H9 (cell line): ENCODE measurements at regions not wholly inside any gene's neighbourhood (a gene's known extent, or its start where the extent isn't known, plus 50 kb on each side); places are given as distances from the start of the nearest gene placed in this dataset.

ENCODE experiments used
- DNase-seq: peaks from one replicate; pipeline ENCODE4 v3.0.0-alpha.2; 2017
- H2AFZ ChIP-seq: one replicate; pipeline ENCODE4 v1.6.1; 2013; ENCODE audit warnings: mild to moderate bottlenecking, low read length, control low read depth, moderate library complexity
- H2AK5ac ChIP-seq: 2 replicates; pipeline ENCODE4 v1.6.1; 2013; ENCODE audit warnings: low read length, control low read depth, mixed read lengths; ENCODE audit not compliant: insufficient read length
- H2BK120ac ChIP-seq: one replicate; pipeline ENCODE4 v1.6.1; 2013; ENCODE audit warnings: low read depth, mild to moderate bottlenecking, low read length, control low read depth, inconsistent platforms; ENCODE audit not compliant: poor library complexity, severe bottlenecking
- H2BK12ac ChIP-seq: 2 replicates; pipeline ENCODE4 v1.6.1; 2013; ENCODE audit warnings: low read length, control low read depth, mixed read lengths, low read depth; ENCODE audit not compliant: insufficient read length
- H2BK15ac ChIP-seq: 2 replicates; pipeline ENCODE4 v1.6.1; 2013; ENCODE audit warnings: low read depth, low read length, control low read depth
- H2BK20ac ChIP-seq: one replicate; pipeline ENCODE4 v1.6.1; 2013; ENCODE audit warnings: low read depth, mild to moderate bottlenecking, low read length, control low read depth, inconsistent platforms; ENCODE audit not compliant: poor library complexity, severe bottlenecking
- H2BK5ac ChIP-seq: 2 replicates; pipeline ENCODE4 v1.6.1; 2013; ENCODE audit warnings: low read length, control low read depth, mixed read lengths; ENCODE audit not compliant: insufficient read length
- H3K14ac ChIP-seq: 2 replicates; pipeline ENCODE4 v1.6.1; 2013; ENCODE audit warnings: low read length, control low read depth; ENCODE audit not compliant: insufficient read depth
- H3K18ac ChIP-seq: 2 replicates; pipeline ENCODE4 v1.6.1; 2013; ENCODE audit warnings: low read depth, mild to moderate bottlenecking, mixed read lengths, low read length, control low read depth; ENCODE audit not compliant: insufficient read length
- H3K23ac ChIP-seq: 2 replicates; pipeline ENCODE4 v1.6.1; 2013; ENCODE audit warnings: low read length, control low read depth, mixed read lengths, low read depth; ENCODE audit not compliant: insufficient read length
- H3K23me2 ChIP-seq: 2 replicates; pipeline ENCODE4 v1.6.1; 2013; ENCODE audit warnings: low read depth, mild to moderate bottlenecking, mixed read lengths, low read length, control low read depth; ENCODE audit not compliant: insufficient read length, poor library complexity, severe bottlenecking
- H3K27ac ChIP-seq: 2 replicates; pipeline ENCODE4 v1.5.1; 2013; ENCODE audit warnings: low read length, control low read depth, mixed read lengths, low read depth; ENCODE audit not compliant: insufficient read length
- H3K27me3 ChIP-seq: 2 replicates; pipeline ENCODE4 v1.6.1; 2013; ENCODE audit warnings: low read length, control low read depth, inconsistent platforms; ENCODE audit not compliant: insufficient read depth
- H3K4ac ChIP-seq: 2 replicates; pipeline ENCODE4 v1.6.1; 2013; ENCODE audit warnings: low read depth, mild to moderate bottlenecking, control low read depth, inconsistent platforms, low read length, moderate library complexity
- H3K4me1 ChIP-seq: 2 replicates; pipeline ENCODE4 v1.6.1; 2013; ENCODE audit warnings: low read length, control low read depth, inconsistent platforms; ENCODE audit not compliant: insufficient read depth
- H3K4me2 ChIP-seq: 2 replicates; pipeline ENCODE4 v1.6.1; 2013; ENCODE audit warnings: low read length, control low read depth, mixed read lengths; ENCODE audit not compliant: insufficient read length, insufficient read depth
- H3K56ac ChIP-seq: 2 replicates; pipeline ENCODE4 v1.6.1; 2013; ENCODE audit warnings: low read depth, mild to moderate bottlenecking, mixed read lengths, low read length, control low read depth; ENCODE audit not compliant: insufficient read length
- H3K79me1 ChIP-seq: 2 replicates; pipeline ENCODE4 v1.6.1; 2013; ENCODE audit warnings: low read depth, mild to moderate bottlenecking, moderate library complexity, low read length, control low read depth, inconsistent platforms; ENCODE audit not compliant: insufficient read depth, poor library complexity, severe bottlenecking
- H3K79me2 ChIP-seq: 2 replicates; pipeline ENCODE4 v1.6.1; 2013; ENCODE audit warnings: low read length, control low read depth, inconsistent platforms; ENCODE audit not compliant: insufficient read depth
- H3K9ac ChIP-seq: 2 replicates; pipeline ENCODE4 v1.6.1; 2013; ENCODE audit warnings: low read length, control low read depth, mixed read lengths; ENCODE audit not compliant: insufficient read length; ENCODE audit errors: extremely low read depth
- H3K9me3 ChIP-seq: one replicate; pipeline ENCODE4 v1.6.1; 2013; ENCODE audit warnings: low read depth, low read length, inconsistent platforms; ENCODE audit not compliant: control insufficient read depth
- H3T11ph ChIP-seq: one replicate; pipeline ENCODE4 v1.6.1; 2013; ENCODE audit warnings: mild to moderate bottlenecking, low read length, control low read depth, inconsistent platforms
- H4K20me1 ChIP-seq: one replicate; pipeline ENCODE4 v1.6.1; 2013; ENCODE audit not compliant: control insufficient read depth, insufficient read length, insufficient read depth
- H4K5ac ChIP-seq: 2 replicates; pipeline ENCODE4 v1.6.1; 2013; ENCODE audit warnings: low read depth, mild to moderate bottlenecking, mixed read lengths, low read length, control low read depth; ENCODE audit not compliant: insufficient read length
- H4K8ac ChIP-seq: replicated peaks from 2 replicates; pipeline ENCODE4 v1.6.1; 2013; ENCODE audit warnings: low read length, control low read depth, mixed read lengths, low read depth; ENCODE audit not compliant: insufficient read length
- H4K91ac ChIP-seq: 2 replicates; pipeline ENCODE4 v1.6.1; 2013; ENCODE audit warnings: low read depth, mild to moderate bottlenecking, moderate library complexity, mixed read lengths, low read length, control low read depth; ENCODE audit not compliant: insufficient read length
- H3K27ac Mint-ChIP-seq, 3 experiments: 2 replicates in 2 of 3; 3 replicates in 1 of 3; pipeline ENCODE4 v1.8.0; 2020 to 2021; ENCODE audit warnings: mixed read lengths in 3 of 3, mild to moderate bottlenecking in 1 of 3, moderate library complexity in 1 of 3
- H3K27me3 Mint-ChIP-seq: 2 replicates; pipeline ENCODE4 v1.8.0; 2021; ENCODE audit warnings: low read depth, mild to moderate bottlenecking, moderate library complexity, mixed read lengths
- H3K36me3 Mint-ChIP-seq, 3 experiments: 2 replicates in 2 of 3; 3 replicates in 1 of 3; pipeline ENCODE4 v1.8.0; 2020 to 2021; ENCODE audit warnings: low read depth in 3 of 3, mixed read lengths in 3 of 3; ENCODE audit not compliant: insufficient read depth in 1 of 3
- H3K4me1 Mint-ChIP-seq, 2 experiments: 2 replicates each; pipeline ENCODE4 v1.8.0; 2020; ENCODE audit warnings: mixed read lengths in 2 of 2
- H3K4me3 Mint-ChIP-seq, 2 experiments: 2 replicates in 1 of 2; 3 replicates in 1 of 2; pipeline ENCODE4 v1.8.0; 2020 to 2021; ENCODE audit warnings: mild to moderate bottlenecking in 2 of 2, mixed read lengths in 2 of 2, moderate library complexity in 1 of 2
- H3K9me3 Mint-ChIP-seq, 2 experiments: 2 replicates in 1 of 2; 3 replicates in 1 of 2; pipeline ENCODE4 v1.8.0; 2020; ENCODE audit warnings: mild to moderate bottlenecking in 2 of 2, mixed read lengths in 2 of 2, moderate library complexity in 1 of 2
- CTCF ChIP-seq: fragments of 200-600 bp; sonication (generic); conservative IDR thresholded peaks from 3 replicates; pipeline ENCODE4 v1.8.0; 2021; ENCODE audit warnings: antibody characterized with exemption, mild to moderate bottlenecking
- WGBS: extraction: QIAGEN DNeasy Blood & Tissue Kit; methylation state at CpG from one replicate; pipeline ENCODE4 v1.1.7; 2013; ENCODE audit warnings: missing lambda C conversion rate, low lambda C conversion rate, mixed read lengths; ENCODE audit not compliant: insufficient read length; ENCODE audit errors: extremely low coverage; 5-methylcytosine and 5-hydroxymethylcytosine counted together

- Histone ChIP-seq H3K79me2 (no peaks in the 10 kb centered on the region), H3K27me3 (no peaks in the 10 kb centered on the region), H3K9me3 (no peaks in the 10 kb centered on the region), H3K27ac (no peak overlapping the region), H2BK120ac (no peak overlapping the region), H3K4ac (no peak overlapping the region), H2AFZ (no peak overlapping the region), H4K5ac (no peak overlapping the region), H4K20me1 (no peaks in the 10 kb centered on the region), H4K91ac (no peak overlapping the region), H3K79me1 (no peaks in the 10 kb centered on the region), H3K4me1 (no peaks in the 10 kb centered on the region), H3T11ph (no peak overlapping the region), H3K56ac (no peak overlapping the region), H3K23ac (no peak overlapping the region), H3K9ac (no peak overlapping the region), H3K18ac (no peak overlapping the region), H4K8ac (no peak overlapping the region), H2BK20ac (no peak overlapping the region), H2AK5ac (no peak overlapping the region), H3K4me2 (no peak overlapping the region), H3K23me2 (no peaks in the 10 kb centered on the region), H2BK12ac (no peak overlapping the region), H2BK15ac (no peak overlapping the region), H3K14ac (no peak overlapping the region), H2BK5ac (no peak overlapping the region)
- WGBS, result no CpG with 5 or more reads among the region's 4 CpGs
- no peak for TF ChIP-seq CTCF
- Mint-ChIP-seq H3K9me3 (no peaks in the 10 kb centered on the region; a peak in 1 of 5 replicates), H3K4me3 (no peak overlapping the region), H3K27ac (no peak overlapping the region), H3K4me1 (no peaks in the 10 kb centered on the region), H3K27me3 (no peaks in the 10 kb centered on the region), H3K36me3 (peaks cover 0 to under 1% (median 0%) of the 10 kb centered on the region in 3 experiments; a peak in 2 of 7 replicates)
- no peak for DNase-seq
These were observed 1217.4 kb upstream of the FLRT2 start for GRCh38 chr14:84312551-84312950.
